ENCODE measurements at regions not wholly inside any gene's neighbourhood (a gene's known extent, or its start where the extent isn't known, plus 50 kb on each side); places are given as distances from the start of the nearest gene placed in this dataset.

- in situ Hi-C loops (cut with MboI; ENCODE audit: low sequenced_read_pairs), result no loop called here
Measured at GRCh38 chr7:113715981-113716856, 202.6 kb downstream of the PPP1R3A start.

GRCh38 chr7:113715262-113715661 lies 203.5 kb downstream of the PPP1R3A start:
- in situ Hi-C loops (cut with MboI; ENCODE audit: low sequenced_read_pairs), result no loop called here

DNA sequence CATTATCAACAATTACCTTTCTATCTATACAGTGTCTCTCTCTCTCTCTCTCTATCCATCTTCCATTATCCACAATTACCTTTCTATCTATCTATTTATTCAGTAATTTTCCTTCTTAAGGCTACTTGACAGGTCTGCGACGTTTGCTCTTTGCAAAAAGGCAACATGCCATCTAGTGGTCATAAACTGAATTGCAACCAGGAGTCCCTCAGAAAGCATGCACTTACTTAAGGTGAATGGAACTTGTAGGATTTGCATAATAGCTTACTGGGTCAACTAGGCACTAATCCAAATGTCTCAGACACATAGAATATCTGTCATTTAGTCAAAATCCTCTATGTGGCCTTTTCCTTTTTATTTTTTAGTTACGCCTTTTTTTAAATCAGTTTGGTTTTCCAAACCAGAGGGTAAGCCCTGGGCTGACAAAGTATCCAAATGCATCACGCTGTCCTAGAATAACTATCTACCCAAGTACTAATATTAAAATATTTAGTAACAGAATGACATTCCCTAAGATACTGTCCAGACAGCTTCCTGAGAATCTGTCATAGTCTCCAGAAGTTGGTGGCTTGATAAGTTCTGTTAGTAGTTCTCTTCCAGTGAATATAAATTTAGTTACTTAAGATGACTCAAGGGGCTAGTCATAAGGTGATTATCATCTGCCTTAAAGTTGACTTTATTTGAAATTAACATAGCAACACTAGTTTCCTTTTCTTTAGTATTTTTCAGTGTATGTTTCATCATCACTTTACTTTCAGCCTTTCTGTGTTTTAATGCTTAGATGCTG lies 208.3 kb downstream of the PPP1R3A start:
- in situ Hi-C loops (cut with MboI; ENCODE audit: low sequenced_read_pairs), result no loop called here

- in situ Hi-C loops (cut with MboI; ENCODE audit: low sequenced_read_pairs), result no loop called here
Measured at GRCh38 chr7:113705439-113705838, 213.4 kb downstream of the PPP1R3A start.

GRCh38 chr7:113698556-113699220 lies 220.1 kb downstream of the PPP1R3A start:
- in situ Hi-C loops (cut with MboI; ENCODE audit: low sequenced_read_pairs), result no loop called here

GRCh38 chr7:113694149-113694548 lies 224.7 kb downstream of the PPP1R3A start:
- in situ Hi-C loops (cut with MboI; ENCODE audit: low sequenced_read_pairs), result no loop called here

DNA sequence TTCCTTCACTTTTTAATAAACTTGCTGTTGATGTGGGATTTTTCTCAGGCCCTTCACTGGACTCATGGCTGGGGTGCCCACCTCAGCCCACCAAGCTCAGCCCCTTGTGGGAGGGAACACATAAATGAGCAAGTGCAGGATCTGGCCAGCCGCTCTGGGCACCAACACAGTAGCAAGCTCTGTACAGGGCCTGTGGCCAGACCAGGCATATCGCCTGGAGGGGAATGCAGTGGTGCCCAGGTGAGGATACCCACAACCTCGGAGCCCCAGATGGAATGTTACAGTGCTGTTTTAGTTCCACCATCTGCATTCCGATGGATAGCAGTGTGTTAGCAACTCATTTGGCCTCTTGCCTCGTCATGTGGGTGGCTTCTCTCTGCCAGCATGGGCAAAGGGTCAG lies 234.6 kb downstream of the PPP1R3A start:
- in situ Hi-C loops (cut with MboI; ENCODE audit: low sequenced_read_pairs), result no loop called here

DNA sequence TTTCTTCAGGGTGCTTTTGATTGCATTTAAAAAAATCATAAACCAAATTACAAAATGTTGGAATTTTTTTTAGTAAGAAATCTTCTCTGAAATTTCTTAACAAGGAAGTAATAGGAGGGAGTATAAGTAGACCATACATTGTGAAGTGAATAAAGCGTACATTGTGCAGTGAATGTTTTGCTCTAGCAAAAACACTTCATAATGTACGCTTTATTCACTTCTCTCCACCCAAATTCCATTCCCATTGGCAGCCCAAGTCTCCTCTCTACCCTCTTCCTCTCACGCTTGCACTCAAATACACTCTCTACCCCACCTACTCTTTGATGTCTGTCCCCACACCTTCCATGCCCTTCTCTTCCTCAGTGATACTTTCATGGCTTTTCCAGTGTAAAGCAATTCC lies 241.0 kb downstream of the PPP1R3A start:
- in situ Hi-C loops (cut with MboI; ENCODE audit: low sequenced_read_pairs), result no loop called here

- in situ Hi-C loops (cut with MboI; ENCODE audit: low sequenced_read_pairs), result no loop called here
Measured at GRCh38 chr7:113664867-113665266, 253.9 kb downstream of the PPP1R3A start.

DNA sequence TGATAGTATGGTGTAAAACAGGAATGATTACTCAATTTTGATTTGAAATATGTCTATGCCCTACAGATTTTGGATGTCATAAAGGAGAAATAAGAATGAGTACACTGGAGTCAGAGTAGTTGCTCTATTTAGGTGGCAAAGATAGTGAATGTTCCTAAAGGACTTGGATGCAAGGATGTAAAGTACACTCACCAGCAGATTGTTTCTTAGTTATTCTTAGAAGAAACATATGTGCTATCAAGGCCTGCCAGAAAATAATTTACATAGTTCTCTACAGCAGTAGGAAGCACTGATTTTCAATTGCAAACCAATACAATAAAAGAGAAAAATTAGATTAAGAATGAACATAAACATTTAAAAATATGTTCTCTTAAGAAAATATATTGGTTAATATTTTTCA lies 259.4 kb downstream of the PPP1R3A start:
- in situ Hi-C loops (cut with MboI; ENCODE audit: low sequenced_read_pairs), result no loop called here

DNA sequence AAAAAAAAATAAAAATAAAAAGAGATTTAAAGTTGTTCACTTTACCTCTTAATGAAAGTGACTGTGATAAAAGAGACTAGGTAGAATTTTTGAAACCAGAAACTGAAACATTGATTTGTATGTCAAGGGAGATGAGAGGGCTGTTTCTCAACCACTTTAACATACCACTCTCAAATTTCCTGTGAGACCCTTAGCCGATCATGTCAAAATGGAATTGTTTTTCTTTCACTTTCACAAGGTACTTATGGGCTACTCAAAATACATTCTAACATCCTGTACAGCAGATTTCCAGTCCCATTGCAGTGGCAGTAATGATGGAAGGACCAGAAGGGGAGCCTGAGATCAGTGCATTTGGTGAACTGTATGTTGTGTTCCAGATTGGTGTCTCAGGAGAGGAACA lies 261.2 kb downstream of the PPP1R3A start:
- in situ Hi-C loops (cut with MboI; ENCODE audit: low sequenced_read_pairs), result no loop called here

DNA sequence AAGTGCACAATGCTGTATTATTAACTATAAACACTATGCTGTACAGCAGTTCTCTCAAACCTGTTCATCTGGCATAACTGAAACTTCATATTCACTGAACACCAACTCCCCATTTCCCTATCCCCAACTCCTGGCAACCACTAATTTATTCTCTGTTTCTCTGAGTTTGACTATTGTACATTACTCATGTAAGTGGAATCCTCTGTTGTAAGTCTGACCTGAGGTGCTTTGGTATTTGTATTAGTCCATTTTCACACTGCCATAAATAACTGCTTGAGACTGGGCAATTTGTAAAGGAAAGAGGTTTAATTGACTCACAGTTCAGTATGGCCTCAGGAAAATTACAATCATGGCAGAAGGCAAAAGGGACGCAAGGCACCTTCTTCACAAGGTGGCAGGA lies 266.3 kb downstream of the PPP1R3A start:
- in situ Hi-C loops (cut with MboI; ENCODE audit: low sequenced_read_pairs), result no loop called here

DNA sequence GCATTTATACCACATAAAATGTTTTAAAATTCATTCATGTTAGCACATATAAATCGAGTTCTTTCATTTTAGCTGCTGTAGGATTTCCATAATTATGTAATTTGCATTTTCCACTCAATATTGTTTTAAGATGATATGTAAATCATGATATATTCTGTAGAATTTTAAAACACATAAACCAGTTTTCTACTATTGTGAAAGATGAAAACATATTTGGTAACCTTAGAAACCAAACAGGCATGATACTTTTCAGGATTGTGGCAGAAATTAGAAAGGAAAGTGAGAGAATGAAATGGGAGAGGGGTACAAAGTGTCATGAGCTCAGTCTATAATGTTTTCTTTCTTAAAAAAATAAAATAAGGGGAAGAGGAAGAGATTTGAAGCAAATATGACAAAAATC lies 269.3 kb downstream of the PPP1R3A start:
- in situ Hi-C loops (cut with MboI; ENCODE audit: low sequenced_read_pairs), result no loop called here

- in situ Hi-C loops (cut with MboI; ENCODE audit: low sequenced_read_pairs), result no loop called here
Measured at GRCh38 chr7:113639221-113639620, 279.6 kb downstream of the PPP1R3A start.

DNA sequence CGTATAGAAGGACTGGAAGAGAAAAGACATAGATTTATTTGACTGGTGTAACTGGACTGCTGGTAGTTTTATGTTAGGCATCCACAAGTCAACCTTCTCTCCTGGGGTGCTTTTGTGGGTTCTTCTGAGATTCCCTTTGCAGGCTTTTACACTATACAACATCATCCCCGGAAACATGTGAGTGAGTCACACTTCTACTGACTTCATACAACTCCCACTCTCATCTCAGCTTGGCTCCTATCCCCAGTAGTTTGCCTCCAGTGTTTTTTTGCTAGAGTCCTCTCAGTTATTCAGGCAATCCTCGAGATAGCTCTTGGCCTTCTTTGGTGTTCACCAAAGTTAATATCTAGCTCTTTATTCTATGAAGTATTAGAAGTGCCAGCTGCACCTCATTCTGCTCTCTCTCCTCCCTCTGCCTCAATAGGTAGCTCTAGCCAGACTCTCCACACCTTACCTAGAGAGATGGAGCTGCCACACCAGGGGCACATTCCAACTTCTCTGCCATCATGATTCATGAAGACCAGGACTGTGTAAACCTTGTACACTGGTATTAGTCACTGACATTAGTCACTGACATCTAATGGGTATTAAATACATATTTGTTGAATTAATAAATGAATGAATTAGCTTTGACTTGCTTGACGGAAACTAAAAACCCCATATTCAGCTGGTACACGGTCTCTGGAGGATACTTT lies 281.9 kb downstream of the PPP1R3A start:
- in situ Hi-C loops (cut with MboI; ENCODE audit: low sequenced_read_pairs), result no loop called here

DNA sequence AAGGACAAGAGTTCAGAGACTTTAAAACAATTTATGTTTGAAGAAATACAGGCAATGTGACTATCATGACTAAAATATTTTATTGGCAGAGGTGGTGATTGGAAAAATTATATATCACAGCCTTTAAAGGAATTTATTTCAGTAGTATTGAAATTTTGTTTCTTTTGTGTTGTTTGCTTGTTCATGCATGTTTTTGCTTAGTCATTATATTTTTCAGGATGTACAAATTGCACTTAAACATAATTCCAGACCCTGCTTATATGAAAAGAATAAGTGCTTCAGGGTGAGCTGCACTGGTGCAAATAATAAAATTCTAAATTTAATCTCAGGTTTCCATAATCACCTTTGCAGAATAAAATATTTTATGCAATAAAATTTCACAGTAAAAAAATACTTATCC lies 283.3 kb downstream of the PPP1R3A start:
- in situ Hi-C loops (cut with MboI; ENCODE audit: low sequenced_read_pairs), result no loop called here

DNA sequence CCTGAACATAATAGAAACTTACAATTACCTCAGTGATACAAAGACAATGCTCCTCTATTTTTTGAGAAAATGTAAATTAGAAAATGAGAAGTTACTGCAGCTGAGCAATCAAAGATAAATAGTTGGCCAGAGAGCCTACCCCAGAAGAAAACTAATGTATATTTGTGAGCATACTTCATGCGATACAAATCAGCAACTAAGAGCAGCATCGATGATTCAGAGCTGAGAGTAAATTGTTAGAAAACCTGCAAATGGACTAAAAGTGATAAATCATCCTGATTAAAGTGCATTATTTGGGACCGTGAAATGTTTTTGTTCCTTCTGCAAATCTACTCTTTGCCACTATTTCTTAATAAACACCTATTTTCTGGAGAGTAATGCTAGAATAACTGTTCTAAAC lies 285.7 kb downstream of the PPP1R3A start:
- in situ Hi-C loops (cut with MboI; ENCODE audit: low sequenced_read_pairs), result no loop called here

GRCh38 chr7:113628948-113629847 lies 289.6 kb downstream of the PPP1R3A start:
- in situ Hi-C loops (cut with MboI; ENCODE audit: low sequenced_read_pairs), result no loop called here

- in situ Hi-C loops (cut with MboI; ENCODE audit: low sequenced_read_pairs), result no loop called here
Measured at GRCh38 chr7:113625494-113626102, 293.2 kb downstream of the PPP1R3A start.

GRCh38 chr7:113622796-113623195 lies 296.0 kb downstream of the PPP1R3A start:
- in situ Hi-C loops (cut with MboI; ENCODE audit: low sequenced_read_pairs), result no loop called here
